Liver (tissue), 7 donors: ENCODE measurements at regions not wholly inside any gene's neighbourhood (a gene's known extent, or its start where the extent isn't known, plus 50 kb on each side); places are given as distances from the start of the nearest gene placed in this dataset.
A peak's percentile ranks its signal among the peaks of the same experiment; 100 is the strongest.

Experiments
- DNase-seq: peaks from one replicate; pipeline ENCODE4 v3.0.0-alpha.2; 2017; ENCODE audit warnings: low spot score
- H3K27ac ChIP-seq, 2 donors: one replicate each; pipeline ENCODE4 v1.7.0; 2013; ENCODE audit warnings: inconsistent platforms in 2 of 2, low read length in 2 of 2, control low read depth in 1 of 2, low read depth in 1 of 2, mild to moderate bottlenecking in 1 of 2
- H3K27me3 ChIP-seq, 4 donors: one replicate each; pipeline versions ENCODE4 v1.6.1 to v1.7.0; 2013; ENCODE audit warnings: low read length in 3 of 4, inconsistent platforms in 1 of 4, mild to moderate bottlenecking in 1 of 4, moderate library complexity in 1 of 4; ENCODE audit not compliant: control insufficient read depth in 4 of 4, insufficient read depth in 4 of 4
- H3K36me3 ChIP-seq, 4 donors: one replicate each; pipeline versions ENCODE4 v1.6.1 to v1.7.0; 2013; ENCODE audit warnings: low read length in 3 of 4, mild to moderate bottlenecking in 3 of 4, low read depth in 1 of 4, moderate library complexity in 1 of 4; ENCODE audit not compliant: control insufficient read depth in 4 of 4, insufficient read depth in 3 of 4
- H3K4me1 ChIP-seq, 4 donors: one replicate each; pipeline versions ENCODE4 v1.6.1 to v1.7.0; 2013; ENCODE audit warnings: low read length in 3 of 4, mild to moderate bottlenecking in 3 of 4, moderate library complexity in 1 of 4; ENCODE audit not compliant: control insufficient read depth in 4 of 4, insufficient read depth in 4 of 4
- H3K4me3 ChIP-seq, 3 donors: one replicate each; pipeline versions ENCODE4 v1.6.1 to v1.7.0; 2013; ENCODE audit warnings: low read length in 3 of 3, control low read depth in 1 of 3, low read depth in 1 of 3, mild to moderate bottlenecking in 1 of 3
- H3K9ac ChIP-seq, 2 donors: one replicate each; pipeline ENCODE4 v1.7.0; 2013; ENCODE audit warnings: low read length in 2 of 2, mild to moderate bottlenecking in 2 of 2, moderate library complexity in 2 of 2, control low read depth in 1 of 2, low read depth in 1 of 2
- H3K9me3 ChIP-seq, 4 donors: one replicate each; pipeline versions ENCODE4 v1.6.1 to v1.7.0; 2013; ENCODE audit warnings: low read length in 3 of 4; ENCODE audit not compliant: control insufficient read depth in 4 of 4
- FOXA2 ChIP-seq: IDR thresholded peaks from 2 replicates; pipeline ENCODE4 v1.6.1; 2016; ENCODE audit warnings: antibody characterized with exemption
- GABPA ChIP-seq, 2 donors: IDR thresholded peaks in 1 of 2; conservative IDR thresholded peaks in 1 of 2; 2 replicates each; pipeline ENCODE4 v1.6.1; 2016; ENCODE audit warnings: antibody characterized with exemption in 2 of 2, mild to moderate bottlenecking in 1 of 2, moderate library complexity in 1 of 2
- JUND ChIP-seq, 2 donors: IDR thresholded peaks; 2 replicates each; pipeline ENCODE4 v1.6.1; 2016; ENCODE audit warnings: antibody characterized with exemption in 2 of 2
- NR2F2 ChIP-seq: IDR thresholded peaks from 2 replicates; pipeline ENCODE4 v1.6.1; 2016; ENCODE audit warnings: antibody characterized with exemption
- RAD21 ChIP-seq, 2 donors: IDR thresholded peaks; 2 replicates each; pipeline ENCODE4 v1.6.1; 2016; ENCODE audit warnings: antibody characterized with exemption in 2 of 2, mild to moderate bottlenecking in 2 of 2
- RXRA ChIP-seq, 2 donors: IDR thresholded peaks; 2 replicates each; pipeline ENCODE4 v1.6.1; 2017 to 2018; ENCODE audit warnings: antibody characterized with exemption in 2 of 2, mild to moderate bottlenecking in 1 of 2
- SP1 ChIP-seq: IDR thresholded peaks from 2 replicates; pipeline ENCODE4 v1.6.1; 2018; ENCODE audit warnings: antibody characterized with exemption, mild to moderate bottlenecking
- WGBS: extraction: QIAGEN DNeasy Blood & Tissue Kit; methylation state at CpG from one replicate; pipeline ENCODE4 v1.1.7; 2013; 5-methylcytosine and 5-hydroxymethylcytosine counted together
- TF ChIP-seq, protein P1 (sequence below): IDR thresholded peaks from 2 replicates; pipeline ENCODE4 v1.6.1; 2016; ENCODE audit warnings: antibody characterized with exemption, mild to moderate bottlenecking
- TF ChIP-seq, protein P2 (sequence below): IDR thresholded peaks from 2 replicates; pipeline ENCODE4 v1.6.1; 2016; ENCODE audit warnings: antibody characterized with exemption
- donor health status: healthy.
- donor health status: healthy.
- donor health status: healthy.
- donor health status: healthy.

DNA sequence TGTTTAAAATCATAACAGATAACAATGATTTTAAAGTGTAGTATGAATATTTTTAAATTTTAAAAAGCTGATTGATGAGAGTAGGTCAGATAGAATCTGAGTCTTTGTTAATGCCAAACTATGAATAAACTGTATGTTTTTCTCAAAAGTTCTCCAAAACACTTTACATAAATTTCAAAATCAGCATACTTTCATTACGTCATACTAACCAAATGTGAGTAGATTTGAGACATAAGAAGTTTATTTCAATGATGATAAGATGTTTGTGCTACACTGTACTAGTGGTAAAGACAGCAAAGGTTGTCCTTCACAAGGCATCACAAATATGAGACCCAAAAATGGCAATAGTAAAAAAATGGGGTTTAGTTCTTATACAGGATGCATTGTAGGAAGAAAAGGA lies 1342.9 kb downstream of the SI start:
- TF ChIP-seq, protein P1, sequence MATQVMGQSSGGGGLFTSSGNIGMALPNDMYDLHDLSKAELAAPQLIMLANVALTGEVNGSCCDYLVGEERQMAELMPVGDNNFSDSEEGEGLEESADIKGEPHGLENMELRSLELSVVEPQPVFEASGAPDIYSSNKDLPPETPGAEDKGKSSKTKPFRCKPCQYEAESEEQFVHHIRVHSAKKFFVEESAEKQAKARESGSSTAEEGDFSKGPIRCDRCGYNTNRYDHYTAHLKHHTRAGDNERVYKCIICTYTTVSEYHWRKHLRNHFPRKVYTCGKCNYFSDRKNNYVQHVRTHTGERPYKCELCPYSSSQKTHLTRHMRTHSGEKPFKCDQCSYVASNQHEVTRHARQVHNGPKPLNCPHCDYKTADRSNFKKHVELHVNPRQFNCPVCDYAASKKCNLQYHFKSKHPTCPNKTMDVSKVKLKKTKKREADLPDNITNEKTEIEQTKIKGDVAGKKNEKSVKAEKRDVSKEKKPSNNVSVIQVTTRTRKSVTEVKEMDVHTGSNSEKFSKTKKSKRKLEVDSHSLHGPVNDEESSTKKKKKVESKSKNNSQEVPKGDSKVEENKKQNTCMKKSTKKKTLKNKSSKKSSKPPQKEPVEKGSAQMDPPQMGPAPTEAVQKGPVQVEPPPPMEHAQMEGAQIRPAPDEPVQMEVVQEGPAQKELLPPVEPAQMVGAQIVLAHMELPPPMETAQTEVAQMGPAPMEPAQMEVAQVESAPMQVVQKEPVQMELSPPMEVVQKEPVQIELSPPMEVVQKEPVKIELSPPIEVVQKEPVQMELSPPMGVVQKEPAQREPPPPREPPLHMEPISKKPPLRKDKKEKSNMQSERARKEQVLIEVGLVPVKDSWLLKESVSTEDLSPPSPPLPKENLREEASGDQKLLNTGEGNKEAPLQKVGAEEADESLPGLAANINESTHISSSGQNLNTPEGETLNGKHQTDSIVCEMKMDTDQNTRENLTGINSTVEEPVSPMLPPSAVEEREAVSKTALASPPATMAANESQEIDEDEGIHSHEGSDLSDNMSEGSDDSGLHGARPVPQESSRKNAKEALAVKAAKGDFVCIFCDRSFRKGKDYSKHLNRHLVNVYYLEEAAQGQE: no peak
- TF ChIP-seq GABPA (IDR thresholded peaks at IDR 0.05 in 1 of 2, conservative IDR thresholded peaks at IDR 0.05 in 1 of 2): no peak

GRCh38 chr3:163730684-163731083 lies 1347.6 kb downstream of the SI start:
- Histone ChIP-seq H3K36me3 (no peaks in the 10 kb centered on the region), H3K4me1 (no peaks in the 10 kb centered on the region), H3K4me3 (no peak overlapping the region), H3K9ac (no peak overlapping the region), H3K27ac (no peak overlapping the region), H3K9me3 (no peaks in the 10 kb centered on the region), H3K27me3 (no peaks in the 10 kb centered on the region)
- TF ChIP-seq JUND (IDR thresholded peaks at IDR 0.05) (no peak), RXRA (IDR thresholded peaks at IDR 0.05) (peak in 1 of 2 donors; percentile 19), RAD21 (IDR thresholded peaks at IDR 0.05) (no peak), FOXA2 (no peak), NR2F2 (no peak)
- DNase-seq: no peak
- WGBS: 58% methylated on average over 2 of the region's 2 CpGs

More for the DNA sequence above, 1342.9 kb downstream of the SI start:
- H3K4me1 ChIP-seq: no peaks in the 10 kb centered on the region
- 52% methylated on average over 1 of the region's 1 CpG for WGBS
- no peaks in the 10 kb centered on the region for H3K27me3 ChIP-seq
- H3K9me3 ChIP-seq: peaks cover 0 to 3% (median 0%) of the 10 kb centered on the region in 4 donors
- no peak overlapping the region for H3K9ac ChIP-seq
- H3K4me3 ChIP-seq: no peak overlapping the region
- no peak overlapping the region for H3K27ac ChIP-seq
- no peak for DNase-seq
- no peaks in the 10 kb centered on the region for H3K36me3 ChIP-seq

GRCh38 chr3:163726125-163726524 lies 1352.2 kb downstream of the SI start:
- no peak for TF ChIP-seq RAD21 (IDR thresholded peaks at IDR 0.05)
- TF ChIP-seq, protein P2, sequence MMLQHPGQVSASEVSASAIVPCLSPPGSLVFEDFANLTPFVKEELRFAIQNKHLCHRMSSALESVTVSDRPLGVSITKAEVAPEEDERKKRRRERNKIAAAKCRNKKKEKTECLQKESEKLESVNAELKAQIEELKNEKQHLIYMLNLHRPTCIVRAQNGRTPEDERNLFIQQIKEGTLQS: no peak
- TF ChIP-seq SP1: no peak
- no peak for TF ChIP-seq GABPA (IDR thresholded peaks at IDR 0.05 in 1 of 2, conservative IDR thresholded peaks at IDR 0.05 in 1 of 2)
- TF ChIP-seq, protein P1: no peak
- 85% methylated on average over 2 of the region's 2 CpGs for WGBS

More at GRCh38 chr3:163726125-163726524, 1352.2 kb downstream of the SI start:
- Histone ChIP-seq H3K36me3 (no peaks in the 10 kb centered on the region), H3K9ac (no peak overlapping the region), H3K4me3 (no peak overlapping the region), H3K27me3 (no peaks in the 10 kb centered on the region), H3K4me1 (no peaks in the 10 kb centered on the region), H3K27ac (no peak overlapping the region), H3K9me3 (peaks cover 0 to 2% (median 0%) of the 10 kb centered on the region in 4 donors)
- DNase-seq: no peak
